ENCODE measurements at regions not wholly inside any gene's neighbourhood (a gene's known extent, or its start where the extent isn't known, plus 50 kb on each side); places are given as distances from the start of the nearest gene placed in this dataset.

- TF ChIP-seq CTCF (conservative IDR thresholded peaks at IDR 0.05; ENCODE audit: low read depth, low read length), result no peak
- H3K4me3 ChIP-seq (ENCODE audit: low read length), result no peak overlapping the region
- DNase-seq (ENCODE audit: low read depth), result no peak
Measured at GRCh38 chr6:166684170-166684569, 57.1 kb upstream of the RPS6KA2 start.

GRCh38 chr6:166683477-166683876 lies 56.4 kb upstream of the RPS6KA2 start:
- TF ChIP-seq CTCF (conservative IDR thresholded peaks at IDR 0.05; ENCODE audit: low read depth, low read length), result no peak
- H3K4me3 ChIP-seq (ENCODE audit: low read length), result no peak overlapping the region
- DNase-seq (ENCODE audit: low read depth), result no peak

- TF ChIP-seq CTCF (conservative IDR thresholded peaks at IDR 0.05; ENCODE audit: low read depth, low read length), result no peak
- no peak overlapping the region for H3K4me3 ChIP-seq (ENCODE audit: low read length)
- no peak for DNase-seq (ENCODE audit: low read depth)
Measured at GRCh38 chr6:166679566-166679965, 52.5 kb upstream of the RPS6KA2 start.

- no peak for TF ChIP-seq CTCF (conservative IDR thresholded peaks at IDR 0.05; ENCODE audit: low read depth, low read length)
- H3K4me3 ChIP-seq (ENCODE audit: low read length), result no peak overlapping the region
- no peak for DNase-seq (ENCODE audit: low read depth)
Measured at GRCh38 chr6:166678426-166678825, 51.4 kb upstream of the RPS6KA2 start.

GRCh38 chr6:166677941-166678340 lies 50.9 kb upstream of the RPS6KA2 start:
- TF ChIP-seq CTCF (conservative IDR thresholded peaks at IDR 0.05; ENCODE audit: low read depth, low read length), result no peak
- H3K4me3 ChIP-seq (ENCODE audit: low read length), result no peak overlapping the region
- DNase-seq (ENCODE audit: low read depth), result no peak

All from retinal pigment epithelial cell (primary cell).